GM12872 (cell line): ENCODE measurements at regions not wholly inside any gene's neighbourhood (a gene's known extent, or its start where the extent isn't known, plus 50 kb on each side); places are given as distances from the start of the nearest gene placed in this dataset.

ENCODE experiments used
- CTCF ChIP-seq: IDR thresholded peaks from 3 replicates; pipeline ENCODE4 v1.5.1; 2011; ENCODE audit warnings: low read depth, mild to moderate bottlenecking, low read length, moderate library complexity; ENCODE audit not compliant: insufficient read depth

- TF ChIP-seq CTCF = no peak
These were observed 1435.4 kb upstream of the LRRTM1 start for GRCh38 chr2:81739966-81740365.

GRCh38 chr2:81734981-81735380 lies 1430.4 kb upstream of the LRRTM1 start:
- no peak for TF ChIP-seq CTCF

- TF ChIP-seq CTCF = no peak
These were observed 1410.3 kb upstream of the LRRTM1 start for GRCh38 chr2:81714817-81715216.

GRCh38 chr2:81706856-81707255 lies 1402.3 kb upstream of the LRRTM1 start:
- no peak for TF ChIP-seq CTCF

- TF ChIP-seq CTCF = no peak
These were observed 1399.3 kb upstream of the LRRTM1 start for GRCh38 chr2:81703831-81704230.

- no peak for TF ChIP-seq CTCF
These were observed 1388.0 kb upstream of the LRRTM1 start for GRCh38 chr2:81692566-81692965.

GRCh38 chr2:81675641-81676040 lies 1371.1 kb upstream of the LRRTM1 start:
- TF ChIP-seq CTCF = no peak

- TF ChIP-seq CTCF = no peak
These were observed 1368.4 kb upstream of the LRRTM1 start for GRCh38 chr2:81672923-81673322.
